Activated B cell treated with CpG ODN at 0.5 μM for 24 hours (primary cell): ENCODE measurements at regions not wholly inside any gene's neighbourhood (a gene's known extent, or its start where the extent isn't known, plus 50 kb on each side); places are given as distances from the start of the nearest gene placed in this dataset.

Experiments used
- ATAC-seq: fragments of 200-7000 bp; cut with Tn5 transposase; one replicate; pipeline ENCODE4 v1.10.0; 2021; ENCODE audit warnings: low read depth, mild to moderate bottlenecking, moderate library complexity
- CTCF ChIA-PET: fragments of 350-600 bp; sonication (Branson Sonifier 250); formaldehyde crosslinking; loops from one replicate; lab custom pipeline; 2021; ENCODE audit warnings: antibody characterized with exemption; lab: Charles Lee
- POLR2A ChIA-PET: fragments of 350-600 bp; sonication (Branson Sonifier 250); formaldehyde crosslinking; loops from one replicate; lab custom pipeline; 2021; ENCODE audit warnings: antibody characterized with exemption; lab: Charles Lee
- DNase-seq: peaks from one replicate; pipeline ENCODE4 v3.0.0; 2022
- H3K27ac Mint-ChIP-seq: one replicate; pipeline ENCODE4 v1.8.0; 2020; ENCODE audit warnings: mixed read lengths
- H3K27me3 Mint-ChIP-seq: one replicate; pipeline ENCODE4 v1.8.0; 2021; ENCODE audit warnings: mixed read lengths
- H3K36me3 Mint-ChIP-seq: one replicate; pipeline ENCODE4 v1.8.0; 2021; ENCODE audit warnings: low read depth, mixed read lengths
- H3K4me1 Mint-ChIP-seq: one replicate; pipeline ENCODE4 v1.8.0; 2021; ENCODE audit warnings: mixed read lengths
- H3K4me3 Mint-ChIP-seq: one replicate; pipeline ENCODE4 v1.8.0; 2020; ENCODE audit warnings: mild to moderate bottlenecking, mixed read lengths
- H3K9me3 Mint-ChIP-seq: one replicate; pipeline ENCODE4 v1.8.0; 2020; ENCODE audit warnings: mixed read lengths
- CTCF ChIP-seq: fragments of 200-600 bp; IDR thresholded peaks from one replicate; pipeline ENCODE4 v1.8.0; 2022; ENCODE audit warnings: antibody characterized with exemption, mild to moderate bottlenecking
- intact Hi-C: fragments of 100-400 bp; cut with micrococcal nuclease; formaldehyde crosslinking; loops from one replicate; pipeline ENCODE4 v1.15.1; 2024

GRCh38 chr11:103619480-103619879 is 417.0 kb upstream of the DDI1 start:
- ChIA-PET CTCF (no interaction called here), POLR2A (no interaction called here)
- Mint-ChIP-seq H3K27me3 (no peaks in the 10 kb centered on the region), H3K36me3 (no peaks in the 10 kb centered on the region), H3K4me1 (no peaks in the 10 kb centered on the region), H3K9me3 (no peaks in the 10 kb centered on the region), H3K27ac (no peak overlapping the region), H3K4me3 (no peak overlapping the region)
- intact Hi-C loops = loop anchor here (1.0 kb wide), 1 partner anchor 532 kb away; no protein-coding TSS in a partner anchor
- no peak for DNase-seq
- no peak for TF ChIP-seq CTCF
- ATAC-seq = no peak

GRCh38 chr11:103619938-103620337 is 416.5 kb upstream of the DDI1 start:
- no peak for ATAC-seq
- Mint-ChIP-seq H3K27ac (no peak overlapping the region), H3K4me3 (no peak overlapping the region), H3K27me3 (no peaks in the 10 kb centered on the region), H3K9me3 (no peaks in the 10 kb centered on the region), H3K4me1 (peaks cover 3% of the 10 kb centered on the region), H3K36me3 (no peaks in the 10 kb centered on the region)
- intact Hi-C loops = loop anchor here (1.0 kb wide), 1 partner anchor 531 kb away; no protein-coding TSS in a partner anchor
- ChIA-PET POLR2A (no interaction called here), CTCF (interaction anchor here (0.9 kb wide), 1 partner anchor 62 kb away, joined by 4 read pairs; no protein-coding TSS in a partner anchor)
- TF ChIP-seq CTCF = no peak
- no peak for DNase-seq

GRCh38 chr11:103622296-103622695 is 414.1 kb upstream of the DDI1 start:
- no peak for DNase-seq
- Mint-ChIP-seq H3K4me3 (no peak overlapping the region), H3K36me3 (no peaks in the 10 kb centered on the region), H3K4me1 (peaks cover 8% of the 10 kb centered on the region), H3K27ac (no peak overlapping the region), H3K9me3 (no peaks in the 10 kb centered on the region), H3K27me3 (no peaks in the 10 kb centered on the region)
- intact Hi-C loops = no loop called here
- TF ChIP-seq CTCF = no peak
- POLR2A ChIA-PET = no interaction called here
- no peak for ATAC-seq
- CTCF ChIA-PET = no interaction called here

- ChIA-PET POLR2A (no interaction called here), CTCF (no interaction called here)
- ATAC-seq (no peak), DNase-seq (no peak)
- no peak for TF ChIP-seq CTCF
- Mint-ChIP-seq H3K36me3 (no peaks in the 10 kb centered on the region), H3K9me3 (no peaks in the 10 kb centered on the region), H3K27me3 (no peaks in the 10 kb centered on the region), H3K4me1 (peaks cover 8% of the 10 kb centered on the region), H3K4me3 (no peak overlapping the region), H3K27ac (no peak overlapping the region)
- intact Hi-C loops = no loop called here
These were observed 412.5 kb upstream of the DDI1 start for GRCh38 chr11:103623933-103624332.

- H3K36me3 Mint-ChIP-seq = no peaks in the 10 kb centered on the region
- TF ChIP-seq CTCF = no peak
- H3K4me1 Mint-ChIP-seq = peaks cover 8% of the 10 kb centered on the region
- intact Hi-C loops = no loop called here
- ChIA-PET CTCF (no interaction called here), POLR2A (no interaction called here)
- DNase-seq (no peak), ATAC-seq (peak; percentile 18)
- no peak overlapping the region for H3K4me3 Mint-ChIP-seq
- no peak overlapping the region for H3K27ac Mint-ChIP-seq
- no peaks in the 10 kb centered on the region for H3K27me3 Mint-ChIP-seq
- no peaks in the 10 kb centered on the region for H3K9me3 Mint-ChIP-seq
These were observed 411.5 kb upstream of the DDI1 start for GRCh38 chr11:103624708-103625623.
